ENCODE measurements at regions not wholly inside any gene's neighbourhood (a gene's known extent, or its start where the extent isn't known, plus 50 kb on each side); places are given as distances from the start of the nearest gene placed in this dataset.
A peak's percentile ranks its signal among the peaks of the same experiment; 100 is the strongest.

GRCh38 chr12:87141091-87141490, 884.9 kb upstream of the MGAT4C start:
- peaks cover 2% of the 10 kb centered on the region for H3K4me1 ChIP-seq (ENCODE audit: control insufficient read depth, insufficient read depth, low read length)
- no peaks in the 10 kb centered on the region for H3K27me3 ChIP-seq (ENCODE audit: control insufficient read depth, insufficient read depth)
- H3K9me3 ChIP-seq (ENCODE audit: control insufficient read depth, low read length): no peaks in the 10 kb centered on the region
- ATAC-seq (no peak), DNase-seq (no peak)
- H3K27ac ChIP-seq (ENCODE audit: low read length): no peak overlapping the region
- no peak overlapping the region for H3K4me3 ChIP-seq (ENCODE audit: low read length)
- intact Hi-C loops (cut with DNase I): no loop called here

GRCh38 chr12:87140262-87140661, 884.1 kb upstream of the MGAT4C start:
- Histone ChIP-seq H3K4me3 (ENCODE audit: low read length) (no peak overlapping the region), H3K9me3 (ENCODE audit: control insufficient read depth, low read length) (no peaks in the 10 kb centered on the region), H3K27me3 (ENCODE audit: control insufficient read depth, insufficient read depth) (no peaks in the 10 kb centered on the region), H3K27ac (ENCODE audit: low read length) (no peak overlapping the region), H3K4me1 (ENCODE audit: control insufficient read depth, insufficient read depth, low read length) (peaks cover 2% of the 10 kb centered on the region)
- ATAC-seq: peak; percentile 52 to 63
- intact Hi-C loops (cut with DNase I): no loop called here
- no peak for DNase-seq
- WGBS: 51% methylated on average over 1 of the region's 1 CpG

- Histone ChIP-seq H3K4me1 (ENCODE audit: control insufficient read depth, insufficient read depth, low read length) (peaks cover 2% of the 10 kb centered on the region), H3K27me3 (ENCODE audit: control insufficient read depth, insufficient read depth) (no peaks in the 10 kb centered on the region), H3K27ac (ENCODE audit: low read length) (no peak overlapping the region), H3K4me3 (ENCODE audit: low read length) (no peak overlapping the region), H3K9me3 (ENCODE audit: control insufficient read depth, low read length) (no peaks in the 10 kb centered on the region)
- intact Hi-C loops (cut with DNase I): no loop called here
- no peak for ATAC-seq
- no peak for DNase-seq
These were observed 881.0 kb upstream of the MGAT4C start for GRCh38 chr12:87137220-87137619.

GRCh38 chr12:87136330-87136976, 880.3 kb upstream of the MGAT4C start:
- Histone ChIP-seq H3K9me3 (ENCODE audit: control insufficient read depth, low read length) (no peaks in the 10 kb centered on the region), H3K27ac (ENCODE audit: low read length) (no peak overlapping the region), H3K27me3 (ENCODE audit: control insufficient read depth, insufficient read depth) (no peaks in the 10 kb centered on the region), H3K4me1 (ENCODE audit: control insufficient read depth, insufficient read depth, low read length) (peaks cover 2% of the 10 kb centered on the region), H3K4me3 (ENCODE audit: low read length) (no peak overlapping the region)
- intact Hi-C loops (cut with DNase I): no loop called here
- peak in 1 of 2 donors; percentile 31 for ATAC-seq
- no peak for DNase-seq
- WGBS: 45% methylated on average over 2 of the region's 2 CpGs

GRCh38 chr12:87127272-87127671, 871.1 kb upstream of the MGAT4C start:
- Histone ChIP-seq H3K27ac (ENCODE audit: low read length) (no peak overlapping the region), H3K4me1 (ENCODE audit: control insufficient read depth, insufficient read depth, low read length) (no peaks in the 10 kb centered on the region), H3K9me3 (ENCODE audit: control insufficient read depth, low read length) (no peaks in the 10 kb centered on the region), H3K4me3 (ENCODE audit: low read length) (no peak overlapping the region), H3K27me3 (ENCODE audit: control insufficient read depth, insufficient read depth) (no peaks in the 10 kb centered on the region)
- ATAC-seq (peak in 1 of 2 donors; percentile 64), DNase-seq (no peak)
- intact Hi-C loops (cut with DNase I): no loop called here

GRCh38 chr12:87121896-87122295, 865.7 kb upstream of the MGAT4C start:
- WGBS: 87% methylated on average over 3 of the region's 3 CpGs
- no peaks in the 10 kb centered on the region for H3K9me3 ChIP-seq (ENCODE audit: control insufficient read depth, low read length)
- ATAC-seq (no peak), DNase-seq (no peak)
- no peaks in the 10 kb centered on the region for H3K4me1 ChIP-seq (ENCODE audit: control insufficient read depth, insufficient read depth, low read length)
- no peaks in the 10 kb centered on the region for H3K27me3 ChIP-seq (ENCODE audit: control insufficient read depth, insufficient read depth)
- intact Hi-C loops (cut with DNase I): no loop called here
- no peak overlapping the region for H3K4me3 ChIP-seq (ENCODE audit: low read length)
- no peak overlapping the region for H3K27ac ChIP-seq (ENCODE audit: low read length)

GRCh38 chr12:87120440-87120839, 864.2 kb upstream of the MGAT4C start:
- intact Hi-C loops (cut with DNase I): no loop called here
- no peak for DNase-seq
- Histone ChIP-seq H3K4me3 (ENCODE audit: low read length) (no peak overlapping the region), H3K27me3 (ENCODE audit: control insufficient read depth, insufficient read depth) (no peaks in the 10 kb centered on the region), H3K9me3 (ENCODE audit: control insufficient read depth, low read length) (no peaks in the 10 kb centered on the region), H3K27ac (ENCODE audit: low read length) (no peak overlapping the region), H3K4me1 (ENCODE audit: control insufficient read depth, insufficient read depth, low read length) (no peaks in the 10 kb centered on the region)
- 48% methylated on average over 3 of the region's 3 CpGs for WGBS
- ATAC-seq: peak; percentile 43 to 72

- no peak overlapping the region for H3K27ac ChIP-seq (ENCODE audit: low read length)
- H3K9me3 ChIP-seq (ENCODE audit: control insufficient read depth, low read length): no peaks in the 10 kb centered on the region
- intact Hi-C loops (cut with DNase I): no loop called here
- H3K27me3 ChIP-seq (ENCODE audit: control insufficient read depth, insufficient read depth): no peaks in the 10 kb centered on the region
- peak in 1 of 2 donors; percentile 52 for ATAC-seq
- H3K4me3 ChIP-seq (ENCODE audit: low read length): no peak overlapping the region
- no peaks in the 10 kb centered on the region for H3K4me1 ChIP-seq (ENCODE audit: control insufficient read depth, insufficient read depth, low read length)
- DNase-seq: no peak
These were observed 863.5 kb upstream of the MGAT4C start for GRCh38 chr12:87119713-87120112.

GRCh38 chr12:87117526-87117925, 861.3 kb upstream of the MGAT4C start:
- H3K27ac ChIP-seq (ENCODE audit: low read length): no peak overlapping the region
- DNase-seq (no peak), ATAC-seq (no peak)
- intact Hi-C loops (cut with DNase I): no loop called here
- H3K4me1 ChIP-seq (ENCODE audit: control insufficient read depth, insufficient read depth, low read length): no peaks in the 10 kb centered on the region
- 40% methylated on average over 1 of the region's 1 CpG for WGBS
- no peaks in the 10 kb centered on the region for H3K27me3 ChIP-seq (ENCODE audit: control insufficient read depth, insufficient read depth)
- no peaks in the 10 kb centered on the region for H3K9me3 ChIP-seq (ENCODE audit: control insufficient read depth, low read length)
- no peak overlapping the region for H3K4me3 ChIP-seq (ENCODE audit: low read length)

GRCh38 chr12:87116780-87117179, 860.6 kb upstream of the MGAT4C start:
- Histone ChIP-seq H3K4me1 (ENCODE audit: control insufficient read depth, insufficient read depth, low read length) (no peaks in the 10 kb centered on the region), H3K27me3 (ENCODE audit: control insufficient read depth, insufficient read depth) (no peaks in the 10 kb centered on the region), H3K9me3 (ENCODE audit: control insufficient read depth, low read length) (no peaks in the 10 kb centered on the region), H3K27ac (ENCODE audit: low read length) (no peak overlapping the region), H3K4me3 (ENCODE audit: low read length) (no peak overlapping the region)
- 48% methylated on average over 6 of the region's 6 CpGs for WGBS
- intact Hi-C loops (cut with DNase I): no loop called here
- DNase-seq: no peak
- peak in 1 of 2 donors; percentile 50 for ATAC-seq

GRCh38 chr12:87112571-87113345, 856.6 kb upstream of the MGAT4C start:
- Histone ChIP-seq H3K27ac (ENCODE audit: low read length) (no peak overlapping the region), H3K9me3 (ENCODE audit: control insufficient read depth, low read length) (no peaks in the 10 kb centered on the region), H3K27me3 (ENCODE audit: control insufficient read depth, insufficient read depth) (no peaks in the 10 kb centered on the region), H3K4me3 (ENCODE audit: low read length) (no peak overlapping the region), H3K4me1 (ENCODE audit: control insufficient read depth, insufficient read depth, low read length) (no peaks in the 10 kb centered on the region)
- intact Hi-C loops (cut with DNase I): no loop called here
- ATAC-seq (no peak), DNase-seq (no peak)
- WGBS: 80% methylated on average over 3 of the region's 3 CpGs

Measured in right cardiac atrium (tissue), 5 donors.